K562 (cell line): ENCODE measurements at regions not wholly inside any gene's neighbourhood (a gene's known extent, or its start where the extent isn't known, plus 50 kb on each side); places are given as distances from the start of the nearest gene placed in this dataset.

ENCODE experiments used
- CBX3 ChIP-seq, 2 experiments: IDR thresholded peaks; 1 replicate in 1 of 2; 2 replicates in 1 of 2; pipeline ENCODE4 v1.6.1; 2012; ENCODE audit warnings: inconsistent platforms in 2 of 2, low read length in 2 of 2, borderline replicate concordance in 1 of 2, control low read depth in 1 of 2
- CSDE1 ChIP-seq, 2 experiments: fragments of 450-650 bp; IDR thresholded peaks; 2 replicates each; pipeline ENCODE4 v1.6.1; 2016; ENCODE audit warnings: mild to moderate bottlenecking in 1 of 2
- FUS ChIP-seq: fragments of 200-400 bp; formaldehyde crosslinking; optimal IDR thresholded peaks from 2 replicates; pipeline ENCODE3; 2017; ENCODE audit warnings: low read depth, low read length
- HOXB6 ChIP-seq: fragments of 250-450 bp; sonication (Bioruptor Pico); IDR thresholded peaks from 2 replicates; pipeline ENCODE4 v1.5.1; 2022; ENCODE audit warnings: mild to moderate bottlenecking, borderline replicate concordance
- ID3 ChIP-seq, 2 experiments: fragments of 250-450 bp in 1 of 2; fragments of 450-650 bp in 1 of 2; sonication (Bioruptor Pico) in 1 of 2; IDR thresholded peaks; 2 replicates each; pipeline versions ENCODE4 v1.6.1 to v1.8.0; 2016 to 2021; ENCODE audit warnings: mild to moderate bottlenecking in 2 of 2, moderate library complexity in 2 of 2, missing compliant biosample characterization in 1 of 2, missing genetic modification characterization in 1 of 2
- MCM2 ChIP-seq: fragments of 450-650 bp; IDR thresholded peaks from 2 replicates; pipeline ENCODE4 v1.6.1; 2017; ENCODE audit warnings: low read depth, mild to moderate bottlenecking
- MXD1 ChIP-seq: fragments of 250-450 bp; sonication (Bioruptor Pico); IDR thresholded peaks from 2 replicates; pipeline ENCODE4 v1.8.0; 2021; ENCODE audit warnings: borderline replicate concordance, mild to moderate bottlenecking, moderate library complexity; ENCODE audit not compliant: poor library complexity, severe bottlenecking
- NONO ChIP-seq, 2 experiments: fragments of 200-400 bp in 1 of 2; fragments of 450-650 bp in 1 of 2; formaldehyde crosslinking in 1 of 2; IDR thresholded peaks; 2 replicates each; pipeline ENCODE4 v1.6.1; 2017; ENCODE audit warnings: low read depth in 2 of 2, mild to moderate bottlenecking in 2 of 2, moderate library complexity in 2 of 2, low read length in 1 of 2
- POLR2AphosphoS5 ChIP-seq: IDR thresholded peaks from 2 replicates; pipeline ENCODE4 v1.6.1; 2011; ENCODE audit warnings: mild to moderate bottlenecking, low read depth, low read length, moderate library complexity; ENCODE audit not compliant: control insufficient read depth, insufficient read depth
- RBFOX2 ChIP-seq: fragments of 200-400 bp; formaldehyde crosslinking; IDR thresholded peaks from 2 replicates; pipeline ENCODE4 v1.6.1; 2017; ENCODE audit warnings: low read depth, mild to moderate bottlenecking, low read length, moderate library complexity
- SMAD4 ChIP-seq: fragments of 250-450 bp; sonication (Bioruptor Pico); conservative IDR thresholded peaks from 2 replicates; pipeline ENCODE4 v1.8.0; 2021; ENCODE audit warnings: inconsistent platforms, mild to moderate bottlenecking, moderate library complexity
- ZBTB34 ChIP-seq: fragments of 250-450 bp; sonication (Bioruptor Pico); IDR thresholded peaks from 2 replicates; pipeline ENCODE4 v1.8.0; 2021; ENCODE audit warnings: mild to moderate bottlenecking, moderate library complexity
- ZBTB5 ChIP-seq: fragments of 450-650 bp; IDR thresholded peaks from 2 replicates; pipeline ENCODE4 v1.6.1; 2017; ENCODE audit warnings: antibody characterized with exemption
- ZFP30 ChIP-seq: fragments of 250-450 bp; sonication (Bioruptor Pico); IDR thresholded peaks from 2 replicates; pipeline ENCODE4 v1.8.0; 2022; ENCODE audit warnings: moderate library complexity, mild to moderate bottlenecking, inconsistent platforms, borderline replicate concordance
- TF ChIP-seq, protein P1 (sequence below): sonication (generic); formaldehyde crosslinking; IDR thresholded peaks from 2 replicates; pipeline ENCODE4 v1.8.1; 2023; ENCODE audit warnings: mild to moderate bottlenecking, missing genetic modification reagents
- TF ChIP-seq, protein P2 (sequence below): fragments of 450-650 bp; IDR thresholded peaks from 2 replicates; pipeline ENCODE4 v1.6.1; 2018; ENCODE audit warnings: mild to moderate bottlenecking, low read depth; ENCODE audit not compliant: partially characterized antibody

GRCh38 chr6:26197933-26198721, 110.9 kb downstream of the HFE start (continued):
- TF ChIP-seq ID3 (CRISPR knock-in tag; IDR thresholded peaks at IDR 0.05) (no peak), ID3 (tag; IDR thresholded peaks at IDR 0.05) (no peak), NONO (IDR thresholded peaks at IDR 0.05; ENCODE audit: low read depth in 2 of 2, low read length in 1 of 2) (0 out of 4 replicates have a peak, but pooled peaks of 1 of the 2 experiments have one; percentile 22), FUS (peak; percentile 81), SMAD4 (CRISPR knock-in tag) (no peak), CBX3 (IDR thresholded peaks at IDR 0.05; ENCODE audit: borderline replicate concordance in 1 of 2, low read length in 2 of 2) (no peak), ZBTB5 (no peak), POLR2AphosphoS5 (peak; percentile 71), ZBTB34 (no peak), ZFP30 (CRISPR knock-in tag) (no peak), HOXB6 (CRISPR knock-in tag) (peak; percentile 86; the same call in 1 of the 2 replicates), MXD1 (CRISPR knock-in tag) (no peak), RBFOX2 (no peak), CSDE1 (IDR thresholded peaks at IDR 0.05) (0 out of 4 replicates have a peak, but pooled peaks of 1 of the 2 experiments have one; percentile 13), MCM2 (no peak)
- TF ChIP-seq, protein P1, sequence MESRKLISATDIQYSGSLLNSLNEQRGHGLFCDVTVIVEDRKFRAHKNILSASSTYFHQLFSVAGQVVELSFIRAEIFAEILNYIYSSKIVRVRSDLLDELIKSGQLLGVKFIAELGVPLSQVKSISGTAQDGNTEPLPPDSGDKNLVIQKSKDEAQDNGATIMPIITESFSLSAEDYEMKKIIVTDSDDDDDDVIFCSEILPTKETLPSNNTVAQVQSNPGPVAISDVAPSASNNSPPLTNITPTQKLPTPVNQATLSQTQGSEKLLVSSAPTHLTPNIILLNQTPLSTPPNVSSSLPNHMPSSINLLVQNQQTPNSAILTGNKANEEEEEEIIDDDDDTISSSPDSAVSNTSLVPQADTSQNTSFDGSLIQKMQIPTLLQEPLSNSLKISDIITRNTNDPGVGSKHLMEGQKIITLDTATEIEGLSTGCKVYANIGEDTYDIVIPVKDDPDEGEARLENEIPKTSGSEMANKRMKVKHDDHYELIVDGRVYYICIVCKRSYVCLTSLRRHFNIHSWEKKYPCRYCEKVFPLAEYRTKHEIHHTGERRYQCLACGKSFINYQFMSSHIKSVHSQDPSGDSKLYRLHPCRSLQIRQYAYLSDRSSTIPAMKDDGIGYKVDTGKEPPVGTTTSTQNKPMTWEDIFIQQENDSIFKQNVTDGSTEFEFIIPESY (CRISPR knock-in tag), result peak; percentile 24; the same call in 1 of the 2 replicates
- TF ChIP-seq, protein P2, sequence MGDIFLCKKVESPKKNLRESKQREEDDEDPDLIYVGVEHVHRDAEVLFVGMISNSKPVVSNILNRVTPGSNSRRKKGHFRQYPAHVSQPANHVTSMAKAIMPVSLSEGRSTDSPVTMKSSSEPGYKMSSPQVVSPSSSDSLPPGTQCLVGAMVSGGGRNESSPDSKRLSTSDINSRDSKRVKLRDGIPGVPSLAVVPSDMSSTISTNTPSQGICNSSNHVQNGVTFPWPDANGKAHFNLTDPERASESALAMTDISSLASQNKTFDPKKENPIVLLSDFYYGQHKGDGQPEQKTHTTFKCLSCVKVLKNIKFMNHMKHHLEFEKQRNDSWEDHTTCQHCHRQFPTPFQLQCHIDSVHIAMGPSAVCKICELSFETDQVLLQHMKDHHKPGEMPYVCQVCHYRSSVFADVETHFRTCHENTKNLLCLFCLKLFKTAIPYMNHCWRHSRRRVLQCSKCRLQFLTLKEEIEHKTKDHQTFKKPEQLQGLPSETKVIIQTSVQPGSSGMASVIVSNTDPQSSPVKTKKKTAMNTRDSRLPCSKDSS, result no peak
